Thyroid gland (tissue), 4 donors: ENCODE measurements at regions not wholly inside any gene's neighbourhood (a gene's known extent, or its start where the extent isn't known, plus 50 kb on each side); places are given as distances from the start of the nearest gene placed in this dataset.

ENCODE experiments used
- DNase-seq, 2 donors: peaks; one replicate each; pipeline ENCODE4 v3.0.0-alpha.2; 2019
- H3K27ac ChIP-seq, 3 donors: fragments of 200-600 bp; sonication (generic); 1 replicate in 2 of 3; 2 replicates in 1 of 3; pipeline ENCODE4 v1.5.1; 2016 to 2019; ENCODE audit warnings: mild to moderate bottlenecking in 1 of 3, moderate library complexity in 1 of 3
- H3K27me3 ChIP-seq: fragments of 200-600 bp; sonication (generic); one replicate; pipeline ENCODE4 v1.5.1; 2019
- H3K36me3 ChIP-seq, 2 donors: fragments of 200-600 bp; sonication (generic); one replicate each; pipeline ENCODE4 v1.5.1; 2016 to 2019
- H3K4me1 ChIP-seq, 2 donors: fragments of 200-600 bp; sonication (generic); one replicate each; pipeline ENCODE4 v1.5.1; 2017 to 2019
- H3K4me3 ChIP-seq, 3 donors: fragments of 200-600 bp; sonication (generic); replicated peaks in 1 of 3; 1 replicate in 2 of 3; 2 replicates in 1 of 3; pipeline ENCODE4 v1.5.1; 2016; ENCODE audit warnings: mild to moderate bottlenecking in 1 of 3
- H3K9me3 ChIP-seq: fragments of 200-600 bp; sonication (generic); one replicate; pipeline ENCODE4 v1.5.1; 2017
- CTCF ChIP-seq, 6 experiments: fragments of 200-600 bp in 3 of 6; fragments of 450-650 bp in 3 of 6; sonication (generic) in 3 of 6; IDR thresholded peaks; one replicate each; pipeline ENCODE4 v1.5.1; 2016 to 2019; ENCODE audit warnings: antibody characterized with exemption in 6 of 6, mild to moderate bottlenecking in 2 of 6, inconsistent platforms in 1 of 6, moderate library complexity in 1 of 6
- POLR2A ChIP-seq, 2 donors: fragments of 450-650 bp; IDR thresholded peaks; one replicate each; pipeline ENCODE4 v1.6.1; 2017; ENCODE audit warnings: antibody characterized with exemption in 2 of 2, mild to moderate bottlenecking in 2 of 2, moderate library complexity in 1 of 2
- WGBS, 2 donors: methylation state at CpG; one replicate each; pipeline ENCODE4 v1.1.5; 2017; 5-methylcytosine and 5-hydroxymethylcytosine counted together
- intact Hi-C: fragments of 100-400 bp; cut with DNase I; formaldehyde crosslinking; loops from one replicate; pipeline ENCODE4 v1.15.1; 2023

- no peak for TF ChIP-seq CTCF (IDR thresholded peaks at IDR 0.05)
- TF ChIP-seq POLR2A (IDR thresholded peaks at IDR 0.05), result no peak
- DNase-seq, result no peak
- H3K4me3 ChIP-seq, result no peak overlapping the region
- no peaks in the 10 kb centered on the region for H3K27me3 ChIP-seq
- no peaks in the 10 kb centered on the region for H3K4me1 ChIP-seq
- no peak overlapping the region for H3K27ac ChIP-seq
- 25 to 44% methylated on average over 1 of the region's 1 CpG for WGBS, 2 donors
- no peaks in the 10 kb centered on the region for H3K36me3 ChIP-seq
- intact Hi-C loops, result no loop called here
- no peaks in the 10 kb centered on the region for H3K9me3 ChIP-seq
These were observed 528.8 kb upstream of the PTGER4 start for GRCh38 chr5:40150896-40151295.

GRCh38 chr5:40141896-40142295 is 537.8 kb upstream of the PTGER4 start:
- Histone ChIP-seq H3K4me3 (no peak overlapping the region), H3K9me3 (no peaks in the 10 kb centered on the region), H3K27ac (no peak overlapping the region), H3K36me3 (no peaks in the 10 kb centered on the region), H3K27me3 (no peaks in the 10 kb centered on the region), H3K4me1 (no peaks in the 10 kb centered on the region)
- no peak for DNase-seq
- intact Hi-C loops, result no loop called here
- no peak for TF ChIP-seq POLR2A (IDR thresholded peaks at IDR 0.05)
- no peak for TF ChIP-seq CTCF (IDR thresholded peaks at IDR 0.05)

DNA sequence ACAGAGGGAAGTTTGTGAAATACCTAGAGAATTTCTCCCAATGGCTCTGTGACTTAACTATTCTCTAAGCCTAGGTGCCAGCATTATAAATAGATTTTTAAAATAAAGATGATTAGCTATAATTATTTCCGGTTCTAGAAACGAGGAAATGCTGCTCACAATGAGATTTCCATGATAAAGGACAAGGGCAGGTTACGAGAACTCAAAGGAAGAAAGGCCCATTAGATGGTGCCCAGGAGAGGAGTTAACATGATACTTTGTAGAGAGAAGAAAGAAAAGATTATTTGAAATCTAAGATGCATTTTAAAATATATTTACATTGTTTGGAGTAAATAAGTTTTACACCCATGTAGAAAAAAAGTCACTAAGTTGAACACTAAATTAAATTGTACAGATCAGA is 538.3 kb upstream of the PTGER4 start:
- DNase-seq, result no peak
- Histone ChIP-seq H3K4me3 (no peak overlapping the region), H3K27me3 (no peaks in the 10 kb centered on the region), H3K36me3 (no peaks in the 10 kb centered on the region), H3K9me3 (no peaks in the 10 kb centered on the region), H3K4me1 (no peaks in the 10 kb centered on the region), H3K27ac (no peak overlapping the region)
- no peak for TF ChIP-seq CTCF (IDR thresholded peaks at IDR 0.05)
- no peak for TF ChIP-seq POLR2A (IDR thresholded peaks at IDR 0.05)
- 82 to 83% methylated on average over 3 of the region's 3 CpGs for whole genome bisulfite sequencing, 2 donors
- intact Hi-C loops, result no loop called here

GRCh38 chr5:40137223-40137622 is 542.5 kb upstream of the PTGER4 start:
- WGBS, 2 donors, result 91 to 93% methylated on average over 1 of the region's 1 CpG

GRCh38 chr5:40134883-40135520 is 544.7 kb upstream of the PTGER4 start:
- intact Hi-C loops, result no loop called here
- H3K4me3 ChIP-seq, result no peak overlapping the region
- TF ChIP-seq CTCF (IDR thresholded peaks at IDR 0.05) (no peak), POLR2A (IDR thresholded peaks at IDR 0.05) (no peak)
- H3K27me3 ChIP-seq, result no peaks in the 10 kb centered on the region
- no peaks in the 10 kb centered on the region for H3K9me3 ChIP-seq
- WGBS, 2 donors, result 72 to 79% methylated on average over 3 of the region's 3 CpGs
- H3K36me3 ChIP-seq, result no peaks in the 10 kb centered on the region
- no peaks in the 10 kb centered on the region for H3K4me1 ChIP-seq
- no peak for DNase-seq
- H3K27ac ChIP-seq, result no peak overlapping the region

More at GRCh38 chr5:40137223-40137622, 542.5 kb upstream of the PTGER4 start:
- H3K27ac ChIP-seq, result no peak overlapping the region
- H3K4me3 ChIP-seq, result no peak overlapping the region
- H3K36me3 ChIP-seq, result no peaks in the 10 kb centered on the region
- DNase-seq, result no peak
- no peaks in the 10 kb centered on the region for H3K9me3 ChIP-seq
- TF ChIP-seq POLR2A (IDR thresholded peaks at IDR 0.05), result no peak
- H3K4me1 ChIP-seq, result no peaks in the 10 kb centered on the region
- no peaks in the 10 kb centered on the region for H3K27me3 ChIP-seq
- intact Hi-C loops, result no loop called here

GRCh38 chr5:40124367-40124766 is 555.3 kb upstream of the PTGER4 start:
- H3K27me3 ChIP-seq, result no peaks in the 10 kb centered on the region
- H3K4me1 ChIP-seq, result no peaks in the 10 kb centered on the region
- intact Hi-C loops, result no loop called here
- H3K4me3 ChIP-seq, result no peak overlapping the region
- no peak for TF ChIP-seq POLR2A (IDR thresholded peaks at IDR 0.05)
- no peak for TF ChIP-seq CTCF (IDR thresholded peaks at IDR 0.05)
- H3K9me3 ChIP-seq, result no peaks in the 10 kb centered on the region
- no peak for DNase-seq
- WGBS, 2 donors, result 60 to 67% methylated on average over 2 of the region's 2 CpGs
- no peaks in the 10 kb centered on the region for H3K36me3 ChIP-seq
- no peak overlapping the region for H3K27ac ChIP-seq
